HCT116 (cell line): ENCODE measurements at regions not wholly inside any gene's neighbourhood (a gene's known extent, or its start where the extent isn't known, plus 50 kb on each side); places are given as distances from the start of the nearest gene placed in this dataset.

Experiments
- ATAC-seq: fragments of 200-7000 bp; cut with Tn5 transposase; 2 replicates; pipeline ENCODE4 v1.9.1; 2020; ENCODE audit warnings: mild to moderate bottlenecking, moderate library complexity
- BruUV-seq: library from RNA; stranded (reverse); fragments of 400-500 nt; replicated peaks from 2 replicates; lab custom pipeline; 2021; lab: Mats Ljungman, UMichigan
- CTCF ChIA-PET: fragments of 300-600 bp; sonication (Branson Sonifier 250); formaldehyde crosslinking; loops from one replicate; lab custom pipeline; 2021; ENCODE audit warnings: antibody characterized with exemption; lab: Charles Lee
- POLR2A ChIA-PET: fragments of 300-600, 350-600 bp; sonication (Branson Sonifier 250); formaldehyde crosslinking; loops from one replicate; lab custom pipeline; 2021; ENCODE audit warnings: antibody characterized with exemption; lab: Charles Lee
- RAD21 ChIA-PET, 2 experiments: fragments of 300-600 bp; sonication (Branson Sonifier 250); formaldehyde crosslinking; loops; one replicate each; lab custom pipeline; 2023; ENCODE audit warnings: low total read pairs in 2 of 2; ENCODE audit not compliant: uncharacterized antibody in 2 of 2, unreplicated experiment in 2 of 2, low non-redundant PET in 1 of 2; lab: Charles Lee
- DNase-seq: peaks from one replicate; pipeline ENCODE4 v3.0.0-alpha.2; 2010; ENCODE audit warnings: low read depth, low spot score
- H2AFZ ChIP-seq: fragments of 200-600 bp; shearing (Covaris generic), sonication (generic); 2 replicates; pipeline ENCODE4 v1.6.1; 2017; ENCODE audit warnings: low read depth, mixed run types, mixed read lengths, antibody characterized with exemption, low read length; ENCODE audit not compliant: poor library complexity, severe bottlenecking
- H3K27ac ChIP-seq: 2 replicates; pipeline ENCODE4 v1.5.1; 2012; ENCODE audit warnings: low read depth, low read length
- H3K27me3 ChIP-seq: fragments of 200-600 bp; sonication (generic); 2 replicates; pipeline ENCODE4 v1.6.1; 2016; ENCODE audit warnings: mixed run types, low read length, mixed read lengths; ENCODE audit not compliant: insufficient read depth
- H3K36me3 ChIP-seq, 2 experiments: fragments of 200-500 bp in 1 of 2; fragments of 200-600 bp in 1 of 2; sonication (Bioruptor generic) in 1 of 2; sonication (generic) in 1 of 2; 2 replicates each; pipeline versions ENCODE4 v1.5.1 to v1.6.1; 2014 to 2016; ENCODE audit warnings: low read length in 2 of 2, inconsistent platforms in 1 of 2, mixed read lengths in 1 of 2, mixed run types in 1 of 2; ENCODE audit not compliant: insufficient read depth in 2 of 2, control insufficient read depth in 1 of 2
- H3K4me1 ChIP-seq, 2 experiments: fragments of 200-600 bp in 1 of 2; sonication (generic) in 1 of 2; 2 replicates each; pipeline versions ENCODE4 v1.5.1 to v1.6.1; 2012 to 2017; ENCODE audit warnings: low read length in 2 of 2, inconsistent platforms in 1 of 2, mild to moderate bottlenecking in 1 of 2, mixed read lengths in 1 of 2, mixed run types in 1 of 2, moderate library complexity in 1 of 2; ENCODE audit not compliant: insufficient read depth in 2 of 2, control insufficient read depth in 1 of 2
- H3K4me2 ChIP-seq: fragments of 200-600 bp; sonication (generic); 2 replicates; pipeline ENCODE4 v1.6.1; 2017; ENCODE audit warnings: mixed run types, low read length, mixed read lengths
- H3K4me3 ChIP-seq, 2 experiments: fragments of 200-600 bp in 1 of 2; sonication (generic) in 1 of 2; replicated peaks in 1 of 2; 2 replicates each; pipeline ENCODE4 v1.5.1; 2011 to 2016; ENCODE audit warnings: low read length in 2 of 2, control low read depth in 1 of 2, low read depth in 1 of 2, mild to moderate bottlenecking in 1 of 2, mixed read lengths in 1 of 2, mixed run types in 1 of 2
- H3K79me2 ChIP-seq: fragments of 200-600 bp; sonication (generic); 2 replicates; pipeline ENCODE4 v1.6.1; 2017; ENCODE audit warnings: mild to moderate bottlenecking, mixed run types, low read length, moderate library complexity, mixed read lengths; ENCODE audit not compliant: insufficient read depth
- H3K9ac ChIP-seq: fragments of 200-600 bp; sonication (generic); 2 replicates; pipeline ENCODE4 v1.6.1; 2016; ENCODE audit warnings: low read length, mixed read lengths
- H3K9me2 ChIP-seq: fragments of 200-600 bp; sonication (generic), shearing (Covaris generic); 2 replicates; pipeline ENCODE4 v1.6.1; 2017; ENCODE audit warnings: mixed run types, mild to moderate bottlenecking, moderate library complexity; ENCODE audit not compliant: insufficient read depth
- H3K9me3 ChIP-seq, 2 experiments: fragments of 200-500 bp in 1 of 2; fragments of 200-600 bp in 1 of 2; sonication (Bioruptor generic) in 1 of 2; sonication (generic) in 1 of 2; 2 replicates each; pipeline ENCODE4 v1.6.1; 2014 to 2017; ENCODE audit warnings: low read length in 2 of 2, mixed read lengths in 2 of 2, inconsistent platforms in 1 of 2, low read depth in 1 of 2, mild to moderate bottlenecking in 1 of 2, mixed run types in 1 of 2, moderate library complexity in 1 of 2; ENCODE audit not compliant: control insufficient read depth in 1 of 2, insufficient read depth in 1 of 2
- H4K20me1 ChIP-seq: fragments of 200-600 bp; sonication (generic), shearing (Covaris generic); 2 replicates; pipeline ENCODE4 v1.6.1; 2017; ENCODE audit warnings: mixed run types, mild to moderate bottlenecking, moderate library complexity; ENCODE audit not compliant: insufficient read depth
- CBX3 ChIP-seq: IDR thresholded peaks from 2 replicates; pipeline ENCODE4 v1.6.1; 2012; ENCODE audit warnings: low read depth
- CTCF ChIP-seq, 3 experiments: fragments of 200-600 bp in 1 of 3; sonication (generic) in 1 of 3; IDR thresholded peaks in 2 of 3; conservative IDR thresholded peaks in 1 of 3; 2 replicates each; pipeline ENCODE4 v1.5.1; 2012 to 2017; ENCODE audit warnings: low read depth in 2 of 3, low read length in 2 of 3, antibody characterized with exemption in 1 of 3, borderline replicate concordance in 1 of 3, control low read depth in 1 of 3, mild to moderate bottlenecking in 1 of 3, mixed read lengths in 1 of 3, mixed run types in 1 of 3, moderate library complexity in 1 of 3; ENCODE audit not compliant: insufficient read depth in 1 of 3
- ELF1 ChIP-seq: IDR thresholded peaks from 2 replicates; pipeline ENCODE4 v1.6.1; 2012; ENCODE audit warnings: low read depth, borderline replicate concordance
- JUND ChIP-seq: IDR thresholded peaks from 2 replicates; pipeline ENCODE4 v1.6.1; 2012
- MAX ChIP-seq: IDR thresholded peaks from 2 replicates; pipeline ENCODE4 v1.6.1; 2012
- REST ChIP-seq: IDR thresholded peaks from 2 replicates; pipeline ENCODE4 v1.6.1; 2012; ENCODE audit warnings: low read depth
- SRF ChIP-seq: IDR thresholded peaks from 2 replicates; pipeline ENCODE4 v1.6.1; 2012; ENCODE audit warnings: low read depth
- TCF7L2 ChIP-seq: IDR thresholded peaks from 2 replicates; pipeline ENCODE4 v1.7.0; 2011; ENCODE audit warnings: borderline replicate concordance, inconsistent platforms; ENCODE audit not compliant: insufficient read depth, insufficient read length; ENCODE audit errors: extremely low read depth
- intact Hi-C: fragments of 100-400 bp; cut with micrococcal nuclease; formaldehyde crosslinking; loops from 2 replicates; pipeline ENCODE4 v1.10.0; 2022

GRCh38 chr1:79792219-79792930 is 785.8 kb upstream of the ADGRL4 start:
- H3K36me3 ChIP-seq, result no peaks in the 10 kb centered on the region
- no TSS peak for BruUV-seq
- DNase-seq (no peak), ATAC-seq (no peak)
- TF ChIP-seq CTCF (IDR thresholded peaks at IDR 0.05 in 2 of 3, conservative IDR thresholded peaks at IDR 0.05 in 1 of 3; ENCODE audit: borderline replicate concordance in 1 of 3, insufficient read depth in 1 of 3, low read depth in 2 of 3, low read length in 2 of 3) (no peak), SRF (no peak), ELF1 (no peak), CBX3 (no peak), JUND (no peak), REST (no peak), TCF7L2 (no peak), MAX (no peak)
- no peaks in the 10 kb centered on the region for H4K20me1 ChIP-seq
- CTCF ChIA-PET, result no interaction called here
- H3K9me2 ChIP-seq, result 0 out of 2 replicates have a peak, but pooled peaks cover 3% of the 10 kb centered on the region
- no peak overlapping the region for H3K4me3 ChIP-seq
- no peaks in the 10 kb centered on the region for H3K9me3 ChIP-seq
- H3K4me2 ChIP-seq, result no peak overlapping the region
- H3K4me1 ChIP-seq, result no peaks in the 10 kb centered on the region
- no peak overlapping the region for H3K27ac ChIP-seq
- RAD21 ChIA-PET, result no interaction called here
- H3K79me2 ChIP-seq, result no peaks in the 10 kb centered on the region
- H3K27me3 ChIP-seq, result no peaks in the 10 kb centered on the region
- no peak overlapping the region for H2AFZ ChIP-seq
- intact Hi-C loops, result no loop called here
- POLR2A ChIA-PET, result no interaction called here
- H3K9ac ChIP-seq, result no peak overlapping the region
